Adrenal gland (tissue), 9 donors: ENCODE measurements at regions not wholly inside any gene's neighbourhood (a gene's known extent, or its start where the extent isn't known, plus 50 kb on each side); places are given as distances from the start of the nearest gene placed in this dataset.

Experiments
- DNase-seq, 7 donors: peaks; one replicate each; pipeline ENCODE4 v3.0.0-alpha.2; 2019 to 2020
- H3K27ac ChIP-seq, 5 donors: fragments of 200-600 bp; sonication (generic) in 4 of 5; 1 replicate in 3 of 5; 2 replicates in 2 of 5; pipeline versions ENCODE4 v1.5.1 to v1.8.0; 2016 to 2020; ENCODE audit warnings: mild to moderate bottlenecking in 1 of 5
- H3K27me3 ChIP-seq: fragments of 200-600 bp; 2 replicates; pipeline ENCODE4 v1.8.0; 2021
- H3K36me3 ChIP-seq, 2 donors: fragments of 200-600 bp; replicated peaks in 1 of 2; 1 replicate in 1 of 2; 2 replicates in 1 of 2; pipeline versions ENCODE4 v1.5.1 to v1.8.0; 2018 to 2022
- H3K4me1 ChIP-seq, 2 donors: fragments of 200-600 bp; replicated peaks in 1 of 2; 1 replicate in 1 of 2; 2 replicates in 1 of 2; pipeline versions ENCODE4 v1.5.1 to v1.8.0; 2018 to 2021
- H3K4me3 ChIP-seq, 4 donors: fragments of 200-600 bp; sonication (generic) in 3 of 4; one replicate each; pipeline ENCODE4 v1.5.1; 2016 to 2018
- H3K9me3 ChIP-seq, 3 donors: fragments of 200-600 bp; sonication (generic) in 1 of 3; replicated peaks in 1 of 3; 1 replicate in 2 of 3; 2 replicates in 1 of 3; pipeline versions ENCODE4 v1.5.1 to v1.8.0; 2016 to 2021
- POLR2A ChIP-seq, 2 donors: fragments of 450-650 bp; IDR thresholded peaks; one replicate each; pipeline ENCODE4 v1.6.1; 2017; ENCODE audit warnings: antibody characterized with exemption in 2 of 2, mild to moderate bottlenecking in 2 of 2, moderate library complexity in 1 of 2
- WGBS, 4 donors: extraction: QIAGEN DNeasy Blood & Tissue Kit in 2 of 4; methylation state at CpG; one replicate each; pipeline versions ENCODE4 v1.1.5 to v1.1.7; 2013 to 2017; 5-methylcytosine and 5-hydroxymethylcytosine counted together
- intact Hi-C, 2 donors: fragments of 100-400 bp; cut with DNase I; formaldehyde crosslinking; loops; one replicate each; pipeline versions ENCODE4 v1.14.1 to v1.15.0; 2022 to 2023
- TF ChIP-seq, protein P1 (sequence below), 6 experiments: fragments of 450-650 bp in 4 of 6; fragments of 200-600 bp in 2 of 6; sonication (generic) in 1 of 6; IDR thresholded peaks; 1 replicate in 5 of 6; 2 replicates in 1 of 6; pipeline versions ENCODE4 v1.5.1 to v1.8.0; 2016 to 2021; ENCODE audit warnings: antibody characterized with exemption in 6 of 6, mild to moderate bottlenecking in 2 of 6, moderate library complexity in 1 of 6
- donor health status: healthy with polysubstance abuse.
- donor health status: Bipolar disorder and iron deficiency.
- donor health status: DM: yes; HTN: yes; CAD: no.
- donor health status: DM: no; HTN: no; CAD: no.
- donor health status: DM: no; HTN: no; CAD: no.

DNA sequence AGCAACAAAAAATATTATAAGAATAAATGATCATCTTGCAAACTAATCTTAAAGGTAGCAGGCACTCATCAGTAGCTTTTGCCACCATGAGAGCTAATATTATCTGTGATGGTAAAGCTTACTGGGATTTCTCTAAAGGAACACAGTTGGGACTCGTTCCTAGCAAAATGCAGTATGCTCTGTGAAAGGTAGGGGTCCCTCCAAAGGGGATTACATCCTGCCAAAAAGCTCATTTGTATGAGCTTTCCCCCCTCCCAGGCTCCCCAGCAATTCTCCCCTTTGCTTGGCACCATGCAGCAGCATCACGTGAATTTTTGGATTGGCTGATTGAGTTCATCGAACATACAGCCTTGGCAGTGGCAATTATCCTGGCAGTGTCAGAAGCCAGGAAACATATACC, 361.0 kb upstream of the PLSCR5 start:
- Histone ChIP-seq H3K27ac (no peak overlapping the region), H3K4me1 (no peaks in the 10 kb centered on the region), H3K36me3 (no peaks in the 10 kb centered on the region), H3K4me3 (no peak overlapping the region), H3K9me3 (no peaks in the 10 kb centered on the region), H3K27me3 (no peaks in the 10 kb centered on the region)
- TF ChIP-seq POLR2A (IDR thresholded peaks at IDR 0.05) = no peak
- TF ChIP-seq, protein P1, sequence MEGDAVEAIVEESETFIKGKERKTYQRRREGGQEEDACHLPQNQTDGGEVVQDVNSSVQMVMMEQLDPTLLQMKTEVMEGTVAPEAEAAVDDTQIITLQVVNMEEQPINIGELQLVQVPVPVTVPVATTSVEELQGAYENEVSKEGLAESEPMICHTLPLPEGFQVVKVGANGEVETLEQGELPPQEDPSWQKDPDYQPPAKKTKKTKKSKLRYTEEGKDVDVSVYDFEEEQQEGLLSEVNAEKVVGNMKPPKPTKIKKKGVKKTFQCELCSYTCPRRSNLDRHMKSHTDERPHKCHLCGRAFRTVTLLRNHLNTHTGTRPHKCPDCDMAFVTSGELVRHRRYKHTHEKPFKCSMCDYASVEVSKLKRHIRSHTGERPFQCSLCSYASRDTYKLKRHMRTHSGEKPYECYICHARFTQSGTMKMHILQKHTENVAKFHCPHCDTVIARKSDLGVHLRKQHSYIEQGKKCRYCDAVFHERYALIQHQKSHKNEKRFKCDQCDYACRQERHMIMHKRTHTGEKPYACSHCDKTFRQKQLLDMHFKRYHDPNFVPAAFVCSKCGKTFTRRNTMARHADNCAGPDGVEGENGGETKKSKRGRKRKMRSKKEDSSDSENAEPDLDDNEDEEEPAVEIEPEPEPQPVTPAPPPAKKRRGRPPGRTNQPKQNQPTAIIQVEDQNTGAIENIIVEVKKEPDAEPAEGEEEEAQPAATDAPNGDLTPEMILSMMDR (IDR thresholded peaks at IDR 0.05) = no peak
- WGBS, 4 donors = 77 to 84% (median 79%) methylated on average over 3 of the region's 3 CpGs
- no peak for DNase-seq
- intact Hi-C loops = no loop called here

DNA sequence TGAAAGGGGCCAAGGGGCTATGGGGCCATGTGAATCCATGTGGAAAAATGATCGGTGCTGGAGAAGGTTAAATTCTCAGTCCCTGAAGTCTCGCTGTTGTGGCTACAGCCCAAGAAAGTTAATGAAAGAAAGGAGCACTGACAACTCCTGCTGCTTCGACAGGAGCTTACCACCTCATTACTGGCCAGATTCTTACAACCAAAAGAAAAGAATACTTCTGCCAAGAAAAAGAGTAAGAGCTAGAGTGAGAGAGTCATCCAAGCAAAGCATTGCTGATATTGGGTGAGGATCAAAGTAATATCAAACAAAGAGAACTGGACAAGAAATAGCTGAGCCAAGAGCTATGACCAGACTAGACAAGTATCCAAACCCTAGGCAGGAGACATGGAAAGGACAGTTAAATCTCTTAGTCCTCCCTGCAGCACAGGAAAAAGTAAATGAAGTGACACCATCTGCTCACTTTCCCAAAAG, 348.4 kb upstream of the PLSCR5 start:
- DNase-seq = no peak
- Histone ChIP-seq H3K9me3 (no peaks in the 10 kb centered on the region), H3K36me3 (no peaks in the 10 kb centered on the region), H3K27ac (no peak overlapping the region), H3K27me3 (no peaks in the 10 kb centered on the region), H3K4me3 (no peak overlapping the region), H3K4me1 (no peaks in the 10 kb centered on the region)
- intact Hi-C loops = no loop called here
- WGBS, 4 donors = 42 to 61% (median 47%) methylated on average over 3 of the region's 3 CpGs
- TF ChIP-seq, protein P1 (IDR thresholded peaks at IDR 0.05) = no peak
- no peak for TF ChIP-seq POLR2A (IDR thresholded peaks at IDR 0.05)

DNA sequence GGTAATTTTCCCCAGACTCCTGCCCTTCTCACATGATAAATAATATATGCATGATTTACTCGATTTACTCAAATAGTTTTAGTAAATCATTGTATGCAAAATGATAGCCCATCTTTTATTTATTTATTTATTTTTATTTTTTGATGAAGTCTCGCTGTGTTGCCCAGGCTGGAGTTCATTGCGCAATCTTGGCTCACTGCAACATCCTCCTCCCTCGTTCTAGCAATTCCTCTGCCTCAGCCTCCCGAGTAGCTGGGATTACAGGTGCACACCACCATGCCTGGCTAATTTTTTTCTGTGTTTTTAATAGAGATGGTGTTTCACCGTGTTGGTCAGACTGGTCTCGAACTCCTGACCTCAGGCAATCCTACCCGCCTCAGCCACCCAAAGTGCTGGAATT, 343.8 kb upstream of the PLSCR5 start:
- no peak overlapping the region for H3K27ac ChIP-seq
- DNase-seq = no peak
- WGBS, 4 donors = 77 to 86% (median 82%) methylated on average over 8 of the region's 8 CpGs
- no peaks in the 10 kb centered on the region for H3K27me3 ChIP-seq
- H3K36me3 ChIP-seq = no peaks in the 10 kb centered on the region
- TF ChIP-seq, protein P1 (IDR thresholded peaks at IDR 0.05) = no peak
- no peak for TF ChIP-seq POLR2A (IDR thresholded peaks at IDR 0.05)
- H3K4me3 ChIP-seq = no peak overlapping the region
- no peaks in the 10 kb centered on the region for H3K4me1 ChIP-seq
- intact Hi-C loops = no loop called here
- no peaks in the 10 kb centered on the region for H3K9me3 ChIP-seq

DNA sequence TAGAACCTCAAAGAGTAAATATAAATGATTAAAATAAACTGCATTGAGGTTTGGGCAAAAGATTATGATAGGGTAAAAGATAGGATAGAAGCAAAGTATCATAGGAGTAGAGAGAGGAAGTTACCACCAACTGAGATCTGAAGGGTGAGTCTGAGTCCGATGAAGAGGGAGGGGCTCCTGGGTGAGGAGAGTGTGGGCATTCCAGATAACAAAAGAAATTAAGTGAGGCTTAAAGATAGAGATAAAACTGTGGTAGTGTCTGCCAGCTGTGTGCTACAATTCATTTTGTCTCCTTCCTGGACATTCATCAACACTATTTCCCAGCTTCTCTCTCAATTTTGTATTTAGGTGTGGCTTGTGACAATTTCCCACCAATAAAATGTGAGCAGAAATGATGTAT, 343.0 kb upstream of the PLSCR5 start:
- H3K36me3 ChIP-seq = no peaks in the 10 kb centered on the region
- no peaks in the 10 kb centered on the region for H3K4me1 ChIP-seq
- H3K9me3 ChIP-seq = no peaks in the 10 kb centered on the region
- no peak overlapping the region for H3K27ac ChIP-seq
- intact Hi-C loops = no loop called here
- 46 to 53% (median 52%) methylated on average over 1 of the region's 1 CpG for WGBS, 4 donors
- DNase-seq = no peak
- no peak overlapping the region for H3K4me3 ChIP-seq
- TF ChIP-seq, protein P1 (IDR thresholded peaks at IDR 0.05) = no peak
- H3K27me3 ChIP-seq = no peaks in the 10 kb centered on the region
